ENCODE measurements at regions not wholly inside any gene's neighbourhood (a gene's known extent, or its start where the extent isn't known, plus 50 kb on each side); places are given as distances from the start of the nearest gene placed in this dataset.
A peak's percentile ranks its signal among the peaks of the same experiment; 100 is the strongest.

- Histone ChIP-seq H3K4me3 (ENCODE audit: low read depth in 1 of 2, low read length in 2 of 2) (no peak overlapping the region), H3K9ac (ENCODE audit: low read length) (no peak overlapping the region), H3K27me3 (ENCODE audit: control insufficient read depth in 1 of 2, insufficient read depth in 2 of 2, low read length in 2 of 2) (no peaks in the 10 kb centered on the region), H3K27ac (ENCODE audit: low read depth, low read length) (no peak overlapping the region), H3K36me3 (ENCODE audit: insufficient read depth, low read length) (no peaks in the 10 kb centered on the region), H3K9me3 (ENCODE audit: low read length) (no peaks in the 10 kb centered on the region), H3K4me1 (ENCODE audit: insufficient read depth, low read length) (no peaks in the 10 kb centered on the region)
Observed at GRCh38 chr14:73800970-73801515, 50.6 kb upstream of the PTGR2 start.

DNA sequence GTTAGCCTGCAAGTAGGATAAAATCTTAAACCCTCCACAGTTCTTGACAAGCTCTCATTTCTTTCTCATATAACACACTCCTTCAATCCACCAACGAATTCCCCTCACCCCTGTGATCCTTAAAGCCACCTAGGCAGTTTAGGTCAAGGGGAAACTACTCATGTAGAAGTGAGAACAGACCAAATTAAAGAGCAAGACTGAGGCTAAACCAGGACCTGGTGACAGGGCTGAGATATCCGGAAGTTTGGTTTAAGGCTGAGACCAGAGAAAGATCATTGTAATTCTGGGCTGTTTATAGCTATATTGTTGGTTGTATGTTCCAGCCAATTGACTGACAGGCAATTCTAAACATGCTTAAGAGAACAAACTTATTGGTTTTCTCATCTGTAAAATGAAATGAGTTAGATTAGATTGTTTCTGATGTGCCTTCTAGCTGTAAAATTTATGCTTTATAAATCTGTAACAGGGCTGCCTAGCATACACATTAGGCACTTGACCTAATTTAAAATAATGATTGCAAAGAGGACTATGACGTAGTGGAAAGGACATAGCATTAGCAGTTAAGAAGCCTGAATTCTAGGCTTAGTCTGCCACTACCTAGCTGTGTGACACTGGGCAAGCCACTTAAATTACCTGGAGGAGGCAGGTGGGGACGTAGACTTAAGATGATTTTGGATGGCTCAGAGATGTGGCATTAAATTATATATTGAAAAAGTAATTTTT lies 53.9 kb upstream of the PTGR2 start:
- no peaks in the 10 kb centered on the region for H3K36me3 ChIP-seq (ENCODE audit: insufficient read depth, low read length)
- H3K27me3 ChIP-seq (ENCODE audit: control insufficient read depth in 1 of 2, insufficient read depth in 2 of 2, low read length in 2 of 2) = no peaks in the 10 kb centered on the region
- no peaks in the 10 kb centered on the region for H3K9me3 ChIP-seq (ENCODE audit: low read length)
- H3K9ac ChIP-seq (ENCODE audit: low read length) = no peak overlapping the region
- H3K27ac ChIP-seq (ENCODE audit: low read depth, low read length) = no peak overlapping the region
- H3K4me1 ChIP-seq (ENCODE audit: insufficient read depth, low read length) = peaks cover 17% of the 10 kb centered on the region
- H3K4me3 ChIP-seq (ENCODE audit: low read depth in 1 of 2, low read length in 2 of 2) = no peak overlapping the region

DNA sequence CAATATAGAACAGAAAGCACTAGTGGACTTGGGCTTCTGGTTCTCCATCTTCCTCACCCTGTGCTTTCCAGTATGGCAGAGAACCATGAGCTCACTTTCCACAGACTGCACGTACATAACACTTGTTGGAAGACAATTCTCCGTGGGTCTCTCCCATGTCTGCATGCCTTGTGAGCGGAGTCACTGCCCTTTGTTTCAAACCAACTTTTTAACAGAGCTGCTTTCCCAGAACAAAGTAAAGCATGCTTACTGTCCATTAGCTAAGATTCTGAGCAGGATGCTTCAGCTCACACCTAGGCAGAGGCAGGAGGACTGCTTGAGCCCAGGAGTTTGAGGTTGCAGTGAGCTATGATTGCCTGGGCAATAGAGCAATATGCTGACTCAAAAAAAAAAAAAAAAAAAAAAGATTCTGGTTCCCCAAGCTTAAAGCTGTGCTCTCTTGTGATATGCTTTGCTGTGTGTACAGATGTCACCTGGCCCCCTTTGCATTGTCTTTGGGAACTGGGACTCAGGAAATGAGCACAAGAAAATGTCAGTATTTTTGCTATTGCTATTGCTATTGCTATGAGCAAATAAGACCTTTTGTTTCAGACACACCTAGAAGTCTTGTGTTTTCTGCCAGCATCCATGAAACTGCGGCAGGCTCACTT lies 54.6 kb upstream of the PTGR2 start:
- peaks cover 17% of the 10 kb centered on the region for H3K4me1 ChIP-seq (ENCODE audit: insufficient read depth, low read length)
- no peaks in the 10 kb centered on the region for H3K9me3 ChIP-seq (ENCODE audit: low read length)
- no peak overlapping the region for H3K27ac ChIP-seq (ENCODE audit: low read depth, low read length)
- H3K9ac ChIP-seq (ENCODE audit: low read length) = no peak overlapping the region
- H3K36me3 ChIP-seq (ENCODE audit: insufficient read depth, low read length) = no peaks in the 10 kb centered on the region
- no peak overlapping the region for H3K4me3 ChIP-seq (ENCODE audit: low read depth in 1 of 2, low read length in 2 of 2)
- no peaks in the 10 kb centered on the region for H3K27me3 ChIP-seq (ENCODE audit: control insufficient read depth in 1 of 2, insufficient read depth in 2 of 2, low read length in 2 of 2)

GRCh38 chr14:73796415-73796814 lies 55.2 kb upstream of the PTGR2 start:
- Histone ChIP-seq H3K9me3 (ENCODE audit: low read length) (no peaks in the 10 kb centered on the region), H3K27me3 (ENCODE audit: control insufficient read depth in 1 of 2, insufficient read depth in 2 of 2, low read length in 2 of 2) (no peaks in the 10 kb centered on the region), H3K27ac (ENCODE audit: low read depth, low read length) (no peak overlapping the region), H3K9ac (ENCODE audit: low read length) (no peak overlapping the region), H3K36me3 (ENCODE audit: insufficient read depth, low read length) (no peaks in the 10 kb centered on the region), H3K4me3 (ENCODE audit: low read depth in 1 of 2, low read length in 2 of 2) (no peak overlapping the region), H3K4me1 (ENCODE audit: insufficient read depth, low read length) (peaks cover 17% of the 10 kb centered on the region)

DNA sequence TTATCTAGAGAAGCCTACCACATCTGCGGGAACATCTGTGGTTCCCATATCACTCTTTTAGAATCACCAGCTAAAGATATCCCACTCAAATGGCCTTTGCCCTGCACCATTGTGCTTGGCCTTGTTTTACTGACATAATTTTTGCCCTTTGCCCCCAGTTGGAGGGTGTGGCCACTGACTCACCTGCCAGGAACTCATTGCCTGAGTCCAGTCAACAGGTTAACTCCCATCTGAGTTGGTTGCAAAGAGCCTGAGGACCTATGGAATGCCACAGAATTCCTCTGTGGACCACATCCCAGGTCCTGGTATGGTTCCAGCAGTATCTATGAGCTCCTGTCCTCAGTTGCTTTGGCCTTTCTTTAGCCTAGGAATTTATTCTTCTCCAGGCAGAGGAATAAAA lies 55.7 kb upstream of the PTGR2 start:
- no peaks in the 10 kb centered on the region for H3K27me3 ChIP-seq (ENCODE audit: control insufficient read depth in 1 of 2, insufficient read depth in 2 of 2, low read length in 2 of 2)
- H3K36me3 ChIP-seq (ENCODE audit: insufficient read depth, low read length) = no peaks in the 10 kb centered on the region
- H3K9ac ChIP-seq (ENCODE audit: low read length) = no peak overlapping the region
- H3K4me3 ChIP-seq (ENCODE audit: low read depth in 1 of 2, low read length in 2 of 2) = no peak overlapping the region
- H3K9me3 ChIP-seq (ENCODE audit: low read length) = no peaks in the 10 kb centered on the region
- H3K27ac ChIP-seq (ENCODE audit: low read depth, low read length) = no peak overlapping the region
- peaks cover 20% of the 10 kb centered on the region for H3K4me1 ChIP-seq (ENCODE audit: insufficient read depth, low read length)

- Histone ChIP-seq H3K4me1 (ENCODE audit: insufficient read depth, low read length) (peaks cover 25% of the 10 kb centered on the region), H3K27ac (ENCODE audit: low read depth, low read length) (no peak overlapping the region)
Observed at GRCh38 chr14:73795466-73795865, 56.2 kb upstream of the PTGR2 start.

DNA sequence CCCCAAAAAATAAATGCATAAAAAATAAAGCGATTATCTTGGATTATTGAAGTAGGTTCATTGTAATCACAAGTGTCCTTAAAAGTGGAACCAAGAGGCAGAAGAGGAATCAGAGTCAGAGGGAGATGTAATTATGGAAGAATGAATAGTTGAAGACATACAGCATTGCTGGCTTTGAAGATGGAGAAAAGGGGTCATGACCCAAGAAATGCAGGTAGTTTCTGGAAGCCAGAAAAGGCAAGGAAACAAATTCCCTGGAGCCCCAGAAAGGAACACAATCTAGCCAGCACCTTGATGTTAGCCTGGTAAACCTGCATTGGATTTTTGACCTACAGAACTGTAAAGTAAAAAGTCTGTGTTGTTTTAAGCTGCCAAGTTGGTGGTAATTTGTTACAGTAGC lies 57.5 kb upstream of the PTGR2 start:
- Histone ChIP-seq H3K9me3 (ENCODE audit: low read length) (no peaks in the 10 kb centered on the region), H3K4me3 (ENCODE audit: low read depth in 1 of 2, low read length in 2 of 2) (no peak overlapping the region), H3K36me3 (ENCODE audit: insufficient read depth, low read length) (no peaks in the 10 kb centered on the region), H3K4me1 (ENCODE audit: insufficient read depth, low read length) (peaks cover 38% of the 10 kb centered on the region), H3K27me3 (ENCODE audit: control insufficient read depth in 1 of 2, insufficient read depth in 2 of 2, low read length in 2 of 2) (no peaks in the 10 kb centered on the region), H3K27ac (ENCODE audit: low read depth, low read length) (peak overlapping the region; percentile 65), H3K9ac (ENCODE audit: low read length) (no peak overlapping the region)

More at GRCh38 chr14:73795466-73795865, 56.2 kb upstream of the PTGR2 start:
- H3K4me3 ChIP-seq (ENCODE audit: low read depth in 1 of 2, low read length in 2 of 2) = no peak overlapping the region
- H3K36me3 ChIP-seq (ENCODE audit: insufficient read depth, low read length) = no peaks in the 10 kb centered on the region
- H3K9me3 ChIP-seq (ENCODE audit: low read length) = no peaks in the 10 kb centered on the region
- H3K9ac ChIP-seq (ENCODE audit: low read length) = no peak overlapping the region
- H3K27me3 ChIP-seq (ENCODE audit: control insufficient read depth in 1 of 2, insufficient read depth in 2 of 2, low read length in 2 of 2) = no peaks in the 10 kb centered on the region

GRCh38 chr14:73792481-73792880 lies 59.1 kb upstream of the PTGR2 start:
- Histone ChIP-seq H3K4me1 (ENCODE audit: insufficient read depth, low read length) (peaks cover 54% of the 10 kb centered on the region), H3K4me3 (ENCODE audit: low read depth in 1 of 2, low read length in 2 of 2) (no peak overlapping the region), H3K27ac (ENCODE audit: low read depth, low read length) (peak overlapping the region; percentile 3), H3K9ac (ENCODE audit: low read length) (no peak overlapping the region), H3K27me3 (ENCODE audit: control insufficient read depth in 1 of 2, insufficient read depth in 2 of 2, low read length in 2 of 2) (no peaks in the 10 kb centered on the region), H3K9me3 (ENCODE audit: low read length) (no peaks in the 10 kb centered on the region), H3K36me3 (ENCODE audit: insufficient read depth, low read length) (no peaks in the 10 kb centered on the region)

- Histone ChIP-seq H3K9ac (ENCODE audit: low read length) (peak overlapping the region; percentile 72), H3K9me3 (ENCODE audit: low read length) (no peaks in the 10 kb centered on the region), H3K4me1 (ENCODE audit: insufficient read depth, low read length) (peaks cover 56% of the 10 kb centered on the region), H3K36me3 (ENCODE audit: insufficient read depth, low read length) (no peaks in the 10 kb centered on the region), H3K4me3 (ENCODE audit: low read depth in 1 of 2, low read length in 2 of 2) (no peak overlapping the region), H3K27ac (ENCODE audit: low read depth, low read length) (peak overlapping the region; percentile 88), H3K27me3 (ENCODE audit: control insufficient read depth in 1 of 2, insufficient read depth in 2 of 2, low read length in 2 of 2) (no peaks in the 10 kb centered on the region)
Observed at GRCh38 chr14:73789989-73790581, 61.5 kb upstream of the PTGR2 start.

DNA sequence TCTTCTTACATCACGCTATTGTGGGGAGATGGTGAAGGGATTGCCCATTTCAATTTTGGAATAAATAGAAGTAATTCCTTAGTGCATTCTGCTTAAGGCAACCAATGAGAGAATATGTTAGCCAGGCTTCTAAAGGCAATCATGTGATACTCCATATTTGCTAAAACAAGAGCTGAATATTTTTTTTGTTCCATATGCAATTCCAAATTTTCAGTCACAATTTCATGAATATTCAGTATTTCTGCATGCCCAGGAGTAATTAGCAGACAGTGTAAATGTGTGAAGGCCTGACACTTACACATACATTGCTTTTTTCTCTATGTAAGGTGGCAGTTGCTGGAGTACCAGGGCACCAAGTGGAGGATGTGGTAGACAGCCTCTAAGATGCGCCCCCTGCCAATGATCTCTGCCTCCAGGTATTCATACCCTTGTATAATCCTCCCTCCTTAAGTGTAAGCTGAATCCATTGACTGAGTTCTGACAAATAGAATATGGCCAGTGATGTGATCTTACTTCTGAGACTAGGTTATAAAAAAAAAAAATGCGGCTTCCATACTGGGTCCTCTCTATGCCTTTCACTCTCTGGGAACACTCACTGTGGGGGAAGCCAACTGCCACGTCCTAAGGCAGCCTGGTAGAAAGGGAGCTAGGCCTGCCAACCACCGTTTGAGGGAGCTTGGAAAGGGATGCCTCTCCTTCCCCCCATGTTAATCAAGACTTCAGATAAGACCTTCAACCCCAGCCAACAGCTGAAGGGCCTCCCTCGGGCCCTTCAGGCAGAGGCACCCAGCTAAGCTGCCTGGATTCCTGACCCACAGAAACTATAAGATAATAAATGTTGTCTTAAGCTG lies 62.7 kb upstream of the PTGR2 start:
- Histone ChIP-seq H3K4me3 (ENCODE audit: low read depth in 1 of 2, low read length in 2 of 2) (peak overlapping the region in 1 of 2 donors; percentile 70), H3K36me3 (ENCODE audit: insufficient read depth, low read length) (no peaks in the 10 kb centered on the region), H3K4me1 (ENCODE audit: insufficient read depth, low read length) (peaks cover 57% of the 10 kb centered on the region), H3K27me3 (ENCODE audit: control insufficient read depth in 1 of 2, insufficient read depth in 2 of 2, low read length in 2 of 2) (no peaks in the 10 kb centered on the region), H3K27ac (ENCODE audit: low read depth, low read length) (peak overlapping the region; percentile 88), H3K9me3 (ENCODE audit: low read length) (no peaks in the 10 kb centered on the region), H3K9ac (ENCODE audit: low read length) (peak overlapping the region; percentile 72)

- Histone ChIP-seq H3K27me3 (ENCODE audit: control insufficient read depth in 1 of 2, insufficient read depth in 2 of 2, low read length in 2 of 2) (no peaks in the 10 kb centered on the region), H3K9ac (ENCODE audit: low read length) (peak overlapping the region; percentile 97), H3K4me3 (ENCODE audit: low read depth in 1 of 2, low read length in 2 of 2) (peak overlapping the region in 1 of 2 donors; percentile 70), H3K4me1 (ENCODE audit: insufficient read depth, low read length) (peaks cover 62% of the 10 kb centered on the region), H3K9me3 (ENCODE audit: low read length) (no peaks in the 10 kb centered on the region), H3K27ac (ENCODE audit: low read depth, low read length) (peak overlapping the region; percentile 88), H3K36me3 (ENCODE audit: insufficient read depth, low read length) (no peaks in the 10 kb centered on the region)
Observed at GRCh38 chr14:73788317-73788598, 63.4 kb upstream of the PTGR2 start.

Data from muscle layer of colon (tissue), 2 donors.